ENCODE measurements at regions not wholly inside any gene's neighbourhood (a gene's known extent, or its start where the extent isn't known, plus 50 kb on each side); places are given as distances from the start of the nearest gene placed in this dataset.

GRCh38 chr9:90330231-90330630, 312.4 kb downstream of the DIRAS2 start:
- Mint-ChIP-seq H3K36me3 (ENCODE audit: insufficient read depth, unreplicated experiment) (no peaks in the 10 kb centered on the region), H3K9me3 (ENCODE audit: unreplicated experiment) (no peaks in the 10 kb centered on the region), H3K4me1 (ENCODE audit: insufficient read depth, unreplicated experiment) (no peaks in the 10 kb centered on the region), H3K27ac (ENCODE audit: low read depth, unreplicated experiment) (no peak overlapping the region), H3K27me3 (ENCODE audit: insufficient read depth, unreplicated experiment) (peaks cover 69% of the 10 kb centered on the region), H3K4me3 (ENCODE audit: unreplicated experiment) (no peak overlapping the region)
- POLR2A ChIA-PET: no interaction called here
- intact Hi-C loops (cut with micrococcal nuclease): no loop called here
- DNase-seq (ENCODE audit: unreplicated experiment): no peak
- no TSS peak for BruUV-seq (replicated peaks)
- CTCF ChIA-PET: no interaction called here
- TF ChIP-seq CTCF (IDR thresholded peaks at IDR 0.05; ENCODE audit: unreplicated experiment): no peak

- Mint-ChIP-seq H3K27ac (ENCODE audit: low read depth, unreplicated experiment) (no peak overlapping the region), H3K36me3 (ENCODE audit: insufficient read depth, unreplicated experiment) (no peaks in the 10 kb centered on the region), H3K9me3 (ENCODE audit: unreplicated experiment) (no peaks in the 10 kb centered on the region), H3K27me3 (ENCODE audit: insufficient read depth, unreplicated experiment) (peaks cover 84% of the 10 kb centered on the region), H3K4me1 (ENCODE audit: insufficient read depth, unreplicated experiment) (no peaks in the 10 kb centered on the region), H3K4me3 (ENCODE audit: unreplicated experiment) (no peak overlapping the region)
- intact Hi-C loops (cut with micrococcal nuclease): no loop called here
- no peak for DNase-seq (ENCODE audit: unreplicated experiment)
- CTCF ChIA-PET: no interaction called here
- no peak for TF ChIP-seq CTCF (IDR thresholded peaks at IDR 0.05; ENCODE audit: unreplicated experiment)
- no TSS peak for BruUV-seq (replicated peaks)
- POLR2A ChIA-PET: no interaction called here
Measured at GRCh38 chr9:90331826-90332575, 310.6 kb downstream of the DIRAS2 start.

- no peak for DNase-seq (ENCODE audit: unreplicated experiment)
- Mint-ChIP-seq H3K27ac (ENCODE audit: low read depth, unreplicated experiment) (no peak overlapping the region), H3K9me3 (ENCODE audit: unreplicated experiment) (no peaks in the 10 kb centered on the region), H3K4me1 (ENCODE audit: insufficient read depth, unreplicated experiment) (no peaks in the 10 kb centered on the region), H3K36me3 (ENCODE audit: insufficient read depth, unreplicated experiment) (no peaks in the 10 kb centered on the region), H3K27me3 (ENCODE audit: insufficient read depth, unreplicated experiment) (peaks cover 84% of the 10 kb centered on the region), H3K4me3 (ENCODE audit: unreplicated experiment) (no peak overlapping the region)
- no peak for TF ChIP-seq CTCF (IDR thresholded peaks at IDR 0.05; ENCODE audit: unreplicated experiment)
- intact Hi-C loops (cut with micrococcal nuclease): no loop called here
- ChIA-PET CTCF (interaction anchor here (0.7 kb wide), 1 partner anchor 50 kb away, joined by 3 read pairs; no protein-coding TSS in a partner anchor), POLR2A (no interaction called here)
- BruUV-seq (replicated peaks): no TSS peak
Measured at GRCh38 chr9:90333226-90333625, 309.4 kb downstream of the DIRAS2 start.

- TF ChIP-seq CTCF (IDR thresholded peaks at IDR 0.05; ENCODE audit: unreplicated experiment): no peak
- POLR2A ChIA-PET: no interaction called here
- Mint-ChIP-seq H3K27ac (ENCODE audit: low read depth, unreplicated experiment) (no peak overlapping the region), H3K9me3 (ENCODE audit: unreplicated experiment) (no peaks in the 10 kb centered on the region), H3K36me3 (ENCODE audit: insufficient read depth, unreplicated experiment) (no peaks in the 10 kb centered on the region), H3K4me1 (ENCODE audit: insufficient read depth, unreplicated experiment) (no peaks in the 10 kb centered on the region), H3K27me3 (ENCODE audit: insufficient read depth, unreplicated experiment) (peaks cover 79% of the 10 kb centered on the region), H3K4me3 (ENCODE audit: unreplicated experiment) (no peak overlapping the region)
- CTCF ChIA-PET: interaction anchor here (0.6 kb wide), 1 partner anchor 102 kb away, joined by 3 read pairs; no protein-coding TSS in a partner anchor
- no peak for DNase-seq (ENCODE audit: unreplicated experiment)
- BruUV-seq (replicated peaks): no TSS peak
- intact Hi-C loops (cut with micrococcal nuclease): no loop called here
Measured at GRCh38 chr9:90340421-90340820, 302.2 kb downstream of the DIRAS2 start.

Measured in MCF 10A (cell line).